ENCODE measurements at regions not wholly inside any gene's neighbourhood (a gene's known extent, or its start where the extent isn't known, plus 50 kb on each side); places are given as distances from the start of the nearest gene placed in this dataset.

GRCh38 chr10:43968076-43968475 is 319.4 kb upstream of the ZNF32 start:
- Histone ChIP-seq H3K4me1 (ENCODE audit: insufficient read depth, low read length) (no peaks in the 10 kb centered on the region), H3K9ac (ENCODE audit: low read depth, low read length) (no peak overlapping the region), H3K4me2 (ENCODE audit: insufficient read depth, low read length) (no peak overlapping the region), H3K27me3 (ENCODE audit: insufficient read depth, low read length, poor library complexity) (peaks cover 17% of the 10 kb centered on the region), H3K4me3 (ENCODE audit: low read depth in 1 of 2, low read length in 2 of 2) (no peak overlapping the region), H2AFZ (ENCODE audit: low read depth, low read length) (no peak overlapping the region), H3K27ac (ENCODE audit: low read length) (no peak overlapping the region), H3K9me3 (ENCODE audit: insufficient read depth, low read length, severe bottlenecking) (no peaks in the 10 kb centered on the region), H3K79me2 (ENCODE audit: insufficient read depth, low read length) (no peaks in the 10 kb centered on the region), H4K20me1 (ENCODE audit: insufficient read depth, low read length) (no peaks in the 10 kb centered on the region), H3K36me3 (ENCODE audit: insufficient read depth, low read length) (no peaks in the 10 kb centered on the region)
- ATAC-seq (ENCODE audit: insufficient read depth, low read depth) (no peak), DNase-seq (no peak)
- TF ChIP-seq, protein P1, sequence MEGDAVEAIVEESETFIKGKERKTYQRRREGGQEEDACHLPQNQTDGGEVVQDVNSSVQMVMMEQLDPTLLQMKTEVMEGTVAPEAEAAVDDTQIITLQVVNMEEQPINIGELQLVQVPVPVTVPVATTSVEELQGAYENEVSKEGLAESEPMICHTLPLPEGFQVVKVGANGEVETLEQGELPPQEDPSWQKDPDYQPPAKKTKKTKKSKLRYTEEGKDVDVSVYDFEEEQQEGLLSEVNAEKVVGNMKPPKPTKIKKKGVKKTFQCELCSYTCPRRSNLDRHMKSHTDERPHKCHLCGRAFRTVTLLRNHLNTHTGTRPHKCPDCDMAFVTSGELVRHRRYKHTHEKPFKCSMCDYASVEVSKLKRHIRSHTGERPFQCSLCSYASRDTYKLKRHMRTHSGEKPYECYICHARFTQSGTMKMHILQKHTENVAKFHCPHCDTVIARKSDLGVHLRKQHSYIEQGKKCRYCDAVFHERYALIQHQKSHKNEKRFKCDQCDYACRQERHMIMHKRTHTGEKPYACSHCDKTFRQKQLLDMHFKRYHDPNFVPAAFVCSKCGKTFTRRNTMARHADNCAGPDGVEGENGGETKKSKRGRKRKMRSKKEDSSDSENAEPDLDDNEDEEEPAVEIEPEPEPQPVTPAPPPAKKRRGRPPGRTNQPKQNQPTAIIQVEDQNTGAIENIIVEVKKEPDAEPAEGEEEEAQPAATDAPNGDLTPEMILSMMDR (IDR thresholded peaks at IDR 0.05; ENCODE audit: borderline replicate concordance, extremely low read depth, low read length, poor library complexity, severe bottlenecking) = no peak
- no peak for TF ChIP-seq EZH2 (IDR thresholded peaks at IDR 0.05; ENCODE audit: borderline replicate concordance, low read depth, low read length, severe bottlenecking)

- TF ChIP-seq, protein P1 (IDR thresholded peaks at IDR 0.05; ENCODE audit: borderline replicate concordance, extremely low read depth, low read length, poor library complexity, severe bottlenecking) = no peak
- TF ChIP-seq EZH2 (IDR thresholded peaks at IDR 0.05; ENCODE audit: borderline replicate concordance, low read depth, low read length, severe bottlenecking) = no peak
- H3K9me3 ChIP-seq (ENCODE audit: insufficient read depth, low read length, severe bottlenecking) = no peaks in the 10 kb centered on the region
- H4K20me1 ChIP-seq (ENCODE audit: insufficient read depth, low read length) = no peaks in the 10 kb centered on the region
- no peaks in the 10 kb centered on the region for H3K79me2 ChIP-seq (ENCODE audit: insufficient read depth, low read length)
- H3K4me3 ChIP-seq (ENCODE audit: low read depth in 1 of 2, low read length in 2 of 2) = no peak overlapping the region
- DNase-seq (no peak), ATAC-seq (ENCODE audit: insufficient read depth, low read depth) (no peak)
- no peaks in the 10 kb centered on the region for H3K4me1 ChIP-seq (ENCODE audit: insufficient read depth, low read length)
- H2AFZ ChIP-seq (ENCODE audit: low read depth, low read length) = no peak overlapping the region
- H3K4me2 ChIP-seq (ENCODE audit: insufficient read depth, low read length) = no peak overlapping the region
- H3K36me3 ChIP-seq (ENCODE audit: insufficient read depth, low read length) = no peaks in the 10 kb centered on the region
- no peak overlapping the region for H3K9ac ChIP-seq (ENCODE audit: low read depth, low read length)
- H3K27ac ChIP-seq (ENCODE audit: low read length) = no peak overlapping the region
- peaks cover 23% of the 10 kb centered on the region for H3K27me3 ChIP-seq (ENCODE audit: insufficient read depth, low read length, poor library complexity)
Measured at GRCh38 chr10:43966571-43966965, 317.9 kb upstream of the ZNF32 start.

GRCh38 chr10:43965918-43966570 is 317.4 kb upstream of the ZNF32 start:
- Histone ChIP-seq H3K9me3 (ENCODE audit: insufficient read depth, low read length, severe bottlenecking) (no peaks in the 10 kb centered on the region), H3K27ac (ENCODE audit: low read length) (no peak overlapping the region), H3K36me3 (ENCODE audit: insufficient read depth, low read length) (no peaks in the 10 kb centered on the region), H3K27me3 (ENCODE audit: insufficient read depth, low read length, poor library complexity) (peaks cover 23% of the 10 kb centered on the region), H2AFZ (ENCODE audit: low read depth, low read length) (no peak overlapping the region), H3K79me2 (ENCODE audit: insufficient read depth, low read length) (no peaks in the 10 kb centered on the region), H3K4me1 (ENCODE audit: insufficient read depth, low read length) (no peaks in the 10 kb centered on the region), H4K20me1 (ENCODE audit: insufficient read depth, low read length) (no peaks in the 10 kb centered on the region), H3K9ac (ENCODE audit: low read depth, low read length) (no peak overlapping the region), H3K4me2 (ENCODE audit: insufficient read depth, low read length) (no peak overlapping the region), H3K4me3 (ENCODE audit: low read depth in 1 of 2, low read length in 2 of 2) (no peak overlapping the region)
- TF ChIP-seq EZH2 (IDR thresholded peaks at IDR 0.05; ENCODE audit: borderline replicate concordance, low read depth, low read length, severe bottlenecking) = no peak
- TF ChIP-seq, protein P1 (IDR thresholded peaks at IDR 0.05; ENCODE audit: borderline replicate concordance, extremely low read depth, low read length, poor library complexity, severe bottlenecking) = no peak
- no peak for ATAC-seq (ENCODE audit: insufficient read depth, low read depth)
- DNase-seq = no peak
